ENCODE measurements at regions not wholly inside any gene's neighbourhood (a gene's known extent, or its start where the extent isn't known, plus 50 kb on each side); places are given as distances from the start of the nearest gene placed in this dataset.

GRCh38 chr13:33556828-33557227 is 261.1 kb upstream of the RFC3 start:
- Histone ChIP-seq H3K4me2 (ENCODE audit: control insufficient read depth, insufficient read depth) (no peak overlapping the region), H3K9ac (ENCODE audit: control insufficient read depth, insufficient read depth, low read length) (no peak overlapping the region), H4K20me1 (ENCODE audit: control insufficient read depth, insufficient read depth) (no peaks in the 10 kb centered on the region), H3K9me3 (replicated peaks; ENCODE audit: control insufficient read depth, insufficient read depth, low read length) (no peaks in the 10 kb centered on the region), H3K36me3 (ENCODE audit: control insufficient read depth in 2 of 2, insufficient read depth in 2 of 2, low read length in 1 of 2) (no peaks in the 10 kb centered on the region), H3K27me3 (replicated peaks in 1 of 2; ENCODE audit: control insufficient read depth in 2 of 2, insufficient read depth in 2 of 2, low read length in 1 of 2) (no peaks in the 10 kb centered on the region), H3K4me3 (no peak overlapping the region), H3K4me1 (ENCODE audit: control insufficient read depth, insufficient read depth, low read length) (peaks cover 11% of the 10 kb centered on the region; the same call in 1 of the 2 replicates), H3K79me2 (ENCODE audit: control insufficient read depth, insufficient read depth, low read length) (no peaks in the 10 kb centered on the region), H3K27ac (ENCODE audit: control insufficient read depth, insufficient read depth) (no peak overlapping the region), H2AFZ (ENCODE audit: control insufficient read depth, low read depth, low read length) (no peak overlapping the region)
- no peak for TF ChIP-seq HCFC1 (IDR thresholded peaks at IDR 0.05; ENCODE audit: low read length)
- TF ChIP-seq KLF5 (IDR thresholded peaks at IDR 0.05; ENCODE audit: partially characterized antibody): no peak
- no peak for TF ChIP-seq CUX1 (IDR thresholded peaks at IDR 0.05; ENCODE audit: insufficient replicate concordance, low read depth, low read length)
- no peak for TF ChIP-seq SMAD5 (IDR thresholded peaks at IDR 0.05; ENCODE audit: low read depth)
- TF ChIP-seq MEF2A (IDR thresholded peaks at IDR 0.05; ENCODE audit: insufficient read depth, low read depth, low read length): no peak
- TF ChIP-seq PAX8 (IDR thresholded peaks at IDR 0.05): no peak
- no peak for TF ChIP-seq MYB (IDR thresholded peaks at IDR 0.05; ENCODE audit: borderline replicate concordance, low read depth, low read length)
- no peak for TF ChIP-seq ZBTB4 (CRISPR knock-in tag; IDR thresholded peaks at IDR 0.05)
- TF ChIP-seq RCOR1 (conservative IDR thresholded peaks at IDR 0.05; ENCODE audit: low read depth, low read length): no peak
- TF ChIP-seq E4F1 (IDR thresholded peaks at IDR 0.05; ENCODE audit: borderline replicate concordance, partially characterized antibody): no peak
- no peak for TF ChIP-seq STAT1 (conservative IDR thresholded peaks at IDR 0.05)
- TF ChIP-seq MTA2 (IDR thresholded peaks at IDR 0.05; ENCODE audit: low read depth): no peak
- TF ChIP-seq JUND (IDR thresholded peaks at IDR 0.05; ENCODE audit: low read depth, low read length): no peak
- TF ChIP-seq GABPA (IDR thresholded peaks at IDR 0.05; ENCODE audit: low read depth): no peak
- CTCF ChIA-PET: no interaction called here
- DNase-seq (ENCODE audit: low read depth, low spot score) (no peak), FAIRE-seq (no peak), ATAC-seq (no peak)
- in situ Hi-C loops (cut with MboI): no loop called here
- POLR2A ChIA-PET: interaction anchor here (1.8 kb wide), 1 partner anchor 10 kb away, joined by 7 read pairs; no protein-coding TSS in a partner anchor
- RAD21 ChIA-PET (ENCODE audit: unreplicated experiment): no interaction called here
- BruUV-seq (replicated peaks): no TSS peak
- intact Hi-C loops (cut with micrococcal nuclease; ENCODE audit: unreplicated experiment): loop anchor here (5.0 kb wide), 1 partner anchor 1605 kb away; no protein-coding TSS in a partner anchor
- WGBS (ENCODE audit: insufficient coverage, insufficient replicate concordance, low lambda C conversion rate, missing lambda C conversion rate): 100% methylated on average over 1 of the region's 1 CpG
- SMC1A ChIA-PET (ENCODE audit: uncharacterized antibody, unreplicated experiment): interaction anchor here (1.4 kb wide), 1 partner anchor 10 kb away, joined by 3 read pairs; no protein-coding TSS in a partner anchor

All from GM12878 (cell line).